GM18508 (cell line): ENCODE measurements at regions not wholly inside any gene's neighbourhood (a gene's known extent, or its start where the extent isn't known, plus 50 kb on each side); places are given as distances from the start of the nearest gene placed in this dataset.

Experiments
- ATAC-seq: cut with Tn5 transposase; IDR thresholded peaks from one replicate; pipeline ENCODE4 v1.9.1; 2021; ENCODE audit warnings: moderate number of reproducible peaks; ENCODE audit not compliant: insufficient read depth, unreplicated experiment

DNA sequence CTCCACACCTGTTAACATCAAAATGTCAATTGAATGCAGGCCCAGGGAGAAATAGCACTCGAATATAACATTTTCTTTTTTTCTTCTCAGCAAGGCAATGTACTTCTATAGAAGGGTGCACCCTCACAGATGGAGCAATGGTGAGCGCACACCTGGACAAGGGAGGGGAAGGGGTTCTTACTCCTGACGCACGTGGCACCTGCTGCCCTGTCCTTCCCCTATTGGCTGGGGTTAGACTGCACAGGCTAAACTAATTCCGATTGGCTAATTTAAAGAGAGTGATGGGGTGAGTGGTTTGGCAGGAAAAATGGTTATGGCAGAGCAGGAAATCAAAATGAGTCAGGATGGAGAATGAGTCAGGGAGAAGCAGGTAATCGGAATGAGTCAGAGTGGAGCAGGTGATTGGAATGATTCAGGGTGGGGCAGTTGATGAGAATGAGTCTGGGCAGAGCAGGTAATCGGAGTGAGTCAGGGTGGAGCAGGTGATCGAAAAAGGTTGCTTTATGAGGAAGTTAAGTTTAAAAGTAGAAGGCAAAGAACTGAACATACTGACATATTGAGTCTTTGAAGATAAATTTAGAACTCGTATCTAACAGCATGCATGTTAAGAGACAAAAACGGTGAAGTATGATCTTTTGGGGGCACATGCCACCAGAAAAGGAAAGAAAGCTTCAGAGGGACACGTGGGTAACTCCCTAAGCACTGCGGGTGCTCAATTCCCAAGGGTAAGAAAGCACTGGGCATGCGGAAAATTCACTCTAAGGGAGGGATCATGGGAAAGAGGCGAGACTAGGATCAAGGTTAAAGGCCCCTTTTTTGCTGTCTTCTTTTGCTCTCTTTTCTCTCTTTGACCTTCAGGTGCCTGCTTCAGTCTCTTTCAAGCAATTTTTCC is 72.9 kb upstream of the GALNT15 start:
- no peak for ATAC-seq

DNA sequence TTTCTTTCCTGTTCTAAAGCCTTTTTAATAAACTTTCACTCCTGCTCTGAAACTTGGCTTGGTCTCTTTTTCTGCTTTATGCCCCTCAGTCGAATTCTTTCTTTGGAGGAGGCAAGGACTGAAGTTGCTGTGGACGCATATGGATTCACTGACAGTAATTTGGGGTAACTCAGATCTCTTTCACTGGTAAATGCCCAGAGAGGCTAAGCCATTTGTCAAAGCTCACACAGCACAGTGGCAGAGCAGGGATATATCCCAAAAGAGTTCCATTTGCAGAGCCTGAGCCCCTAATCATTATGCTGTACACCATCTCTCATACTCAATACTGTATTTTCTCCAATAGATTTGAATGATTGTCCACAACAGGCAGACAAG is 72.3 kb upstream of the GALNT15 start:
- ATAC-seq = no peak

DNA sequence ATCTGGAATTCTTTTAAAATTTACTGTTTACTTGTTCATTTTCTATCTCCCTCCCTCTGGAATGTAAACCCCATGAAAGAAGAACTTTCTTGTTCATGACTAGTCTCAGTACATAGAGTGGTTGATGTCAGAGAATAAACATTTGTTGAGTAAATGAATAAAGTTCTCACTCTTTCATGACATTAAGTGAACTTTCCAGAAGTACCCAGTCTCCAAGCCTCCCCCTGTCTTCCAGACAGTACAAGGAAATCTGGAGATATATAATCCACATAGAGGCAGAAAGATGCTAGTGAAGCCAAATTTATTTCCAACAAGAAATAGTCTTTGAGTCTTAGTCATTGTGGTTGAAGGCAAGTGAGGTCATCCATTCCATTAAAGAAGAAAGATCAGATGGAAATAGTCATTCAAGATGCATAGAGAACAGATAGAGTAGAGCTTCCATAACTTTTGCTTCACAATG is 71.5 kb upstream of the GALNT15 start:
- ATAC-seq = no peak

DNA sequence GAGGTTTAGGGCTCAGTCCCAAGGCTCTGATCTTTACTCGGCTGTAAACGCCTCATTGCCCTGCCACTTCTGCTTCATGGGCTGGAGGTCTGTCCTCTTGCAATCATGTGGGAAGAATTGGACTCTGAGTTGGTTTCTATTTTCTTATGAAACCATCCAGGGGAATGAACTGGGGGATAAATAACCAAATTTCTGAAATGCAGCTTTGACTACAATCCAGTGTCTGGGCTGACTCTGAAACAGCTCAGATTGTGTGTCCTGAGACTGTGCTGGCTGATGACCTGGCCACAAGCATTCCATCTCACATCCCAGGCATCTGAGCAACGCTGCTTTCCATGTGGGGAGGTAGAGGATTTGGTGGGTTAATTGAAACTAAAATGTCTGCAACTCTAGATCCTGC is 71.0 kb upstream of the GALNT15 start:
- ATAC-seq = no peak

DNA sequence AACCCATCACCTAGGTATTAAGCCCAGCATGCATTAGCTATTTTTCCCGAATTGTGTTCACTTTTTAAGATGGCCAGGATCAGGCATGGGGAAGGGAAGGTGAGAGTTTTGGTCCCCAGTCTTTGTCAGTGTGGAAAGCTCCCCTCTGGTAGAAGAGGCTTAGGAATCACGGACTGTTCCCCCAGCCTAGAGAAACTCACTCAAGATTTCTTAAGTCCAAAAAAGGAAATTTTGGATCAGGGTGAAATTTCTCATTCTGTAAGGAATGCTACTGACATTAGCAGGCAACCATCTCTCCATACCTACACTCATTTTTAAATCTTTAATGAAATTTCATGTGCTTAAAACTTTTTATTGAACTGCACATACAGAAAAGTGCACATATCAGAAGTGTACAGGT is 70.3 kb upstream of the GALNT15 start:
- ATAC-seq = no peak

DNA sequence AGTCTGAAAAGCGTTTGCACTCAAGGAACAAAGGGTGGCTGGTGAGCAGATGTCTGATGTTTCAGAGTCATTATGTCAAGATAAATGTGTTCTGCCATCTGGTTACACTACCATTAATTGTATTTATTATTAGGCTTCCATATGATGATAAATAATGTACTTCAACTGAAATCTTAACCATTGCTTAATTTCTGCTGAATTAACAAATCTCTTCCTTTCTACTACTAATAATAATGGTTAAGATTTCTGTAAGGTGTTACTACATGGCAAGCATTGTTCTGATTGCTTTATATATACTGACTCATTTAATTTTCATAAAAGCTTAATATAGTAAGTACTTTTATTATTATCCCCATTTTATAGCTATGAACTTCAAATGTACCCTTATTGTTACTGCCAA is 68.4 kb upstream of the GALNT15 start:
- ATAC-seq = no peak

DNA sequence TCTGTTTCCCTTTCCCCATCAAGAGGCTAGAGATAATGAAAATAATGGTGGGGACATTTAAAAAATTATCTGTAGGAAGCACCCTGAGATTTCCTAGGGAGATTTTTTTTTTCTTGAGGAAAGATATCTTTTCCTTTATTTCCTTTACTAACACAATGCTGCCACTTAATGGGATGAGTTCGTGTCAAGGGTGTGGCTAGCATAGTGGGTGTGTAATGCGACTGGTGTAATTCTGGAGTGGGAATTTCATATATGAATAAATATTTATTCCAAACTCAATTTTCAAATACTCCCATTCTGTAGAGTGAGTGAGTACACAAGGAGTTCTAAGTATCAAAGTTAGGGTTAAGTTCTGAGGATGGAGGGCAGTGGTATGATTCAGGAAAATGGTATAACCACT is 66.1 kb upstream of the GALNT15 start:
- ATAC-seq = no peak

DNA sequence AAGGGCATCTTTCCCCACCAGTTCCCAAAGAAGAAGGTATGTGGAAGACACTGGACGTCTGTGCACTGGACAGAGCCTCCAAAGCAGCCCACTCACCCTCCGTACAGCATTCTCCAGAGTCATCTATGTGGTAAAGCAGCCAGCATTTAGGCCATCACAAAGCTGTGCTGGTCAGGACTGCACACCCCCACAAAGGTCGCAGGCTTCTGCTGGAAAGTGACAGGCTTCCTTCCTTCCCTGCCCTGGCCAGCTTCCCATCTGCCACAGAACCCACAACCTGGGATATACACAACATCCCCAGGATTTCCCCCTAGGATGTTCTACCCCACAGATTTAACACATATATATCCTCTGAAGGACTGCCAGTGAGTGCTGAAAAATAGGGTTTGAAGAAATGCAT is 64.6 kb upstream of the GALNT15 start:
- ATAC-seq = no peak

DNA sequence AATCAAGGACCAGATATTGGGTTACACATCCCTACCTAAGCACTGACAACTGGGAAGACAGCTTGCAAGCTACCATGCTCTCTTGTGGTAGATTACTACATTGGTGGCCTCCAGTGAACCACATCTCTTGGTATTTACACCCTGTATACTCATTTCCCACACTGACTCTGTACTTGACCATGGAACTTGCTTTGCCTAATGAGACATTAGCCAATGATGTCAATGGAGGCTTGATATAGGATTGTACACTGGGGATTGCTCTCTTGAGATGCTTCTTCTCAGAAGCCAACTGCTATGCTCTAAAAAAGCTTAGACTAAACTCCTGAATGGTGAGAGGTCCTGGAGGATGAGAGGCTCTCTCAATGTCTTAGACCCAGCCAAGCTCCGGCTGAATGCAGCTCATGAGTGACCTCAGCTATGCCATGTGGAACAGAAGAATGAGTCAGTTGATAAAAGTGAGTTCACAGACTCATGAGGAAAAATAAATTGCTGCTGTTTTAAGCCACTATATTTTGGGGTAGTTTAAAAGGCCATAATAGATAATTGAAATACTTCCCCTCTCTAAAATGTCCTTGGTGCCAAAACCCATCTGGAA is 61.5 kb upstream of the GALNT15 start:
- ATAC-seq = no peak

DNA sequence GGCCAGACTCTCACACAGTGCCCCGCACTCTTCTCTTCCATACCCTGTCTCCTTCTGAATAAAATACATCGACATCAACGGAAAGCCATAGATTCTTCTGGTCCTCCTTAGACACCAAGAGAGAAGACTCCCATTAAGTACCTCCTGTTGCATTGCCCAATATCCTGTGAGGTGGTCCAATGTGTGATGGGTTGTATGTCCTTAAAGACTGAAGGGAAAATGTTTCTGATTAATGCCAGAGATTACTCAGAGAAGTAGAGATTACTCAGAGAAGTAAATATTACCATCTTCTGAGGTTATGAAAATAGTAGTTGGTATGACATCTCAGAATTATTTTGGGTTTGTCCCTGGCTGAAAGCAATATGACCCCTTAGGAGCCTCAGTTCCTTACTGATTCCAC is 60.8 kb upstream of the GALNT15 start:
- no peak for ATAC-seq

DNA sequence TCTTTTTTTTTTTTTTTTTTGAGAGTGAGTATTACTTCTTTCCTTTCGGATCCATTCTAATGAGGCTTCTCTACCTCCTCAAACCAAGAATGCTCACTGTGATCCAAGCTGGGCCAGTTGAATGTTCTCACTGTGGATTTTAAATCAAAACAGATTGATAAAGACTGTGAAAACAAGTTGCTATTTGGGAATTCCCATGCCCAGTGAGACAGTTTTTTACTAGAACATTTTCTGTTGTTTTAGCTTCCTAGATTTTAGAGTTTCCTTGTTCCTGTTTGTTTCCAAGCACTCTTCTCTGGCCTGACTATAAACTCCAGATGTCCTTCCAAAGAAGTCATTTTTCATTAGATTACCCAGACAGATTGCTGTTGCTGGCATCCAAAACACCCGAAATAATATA is 60.1 kb upstream of the GALNT15 start:
- no peak for ATAC-seq

DNA sequence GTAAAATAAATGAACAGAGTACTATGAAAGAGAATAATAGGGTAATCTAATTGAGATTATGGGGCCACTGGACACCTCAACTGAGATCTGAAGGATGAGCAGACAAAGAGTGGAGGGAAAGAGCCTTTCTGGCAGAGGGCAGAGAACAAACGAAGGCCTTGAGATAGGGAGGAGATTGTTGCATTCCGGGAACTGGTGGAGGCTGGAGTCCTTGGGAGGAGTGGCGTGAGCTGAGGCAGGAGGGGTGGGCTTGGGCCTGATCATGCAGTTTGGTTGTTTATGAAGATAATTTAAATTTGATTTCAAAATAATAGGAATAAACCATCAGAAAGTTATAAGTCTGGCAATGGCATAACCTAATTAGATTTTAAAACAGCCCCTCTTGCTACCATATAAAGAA is 59.5 kb upstream of the GALNT15 start:
- ATAC-seq = no peak

DNA sequence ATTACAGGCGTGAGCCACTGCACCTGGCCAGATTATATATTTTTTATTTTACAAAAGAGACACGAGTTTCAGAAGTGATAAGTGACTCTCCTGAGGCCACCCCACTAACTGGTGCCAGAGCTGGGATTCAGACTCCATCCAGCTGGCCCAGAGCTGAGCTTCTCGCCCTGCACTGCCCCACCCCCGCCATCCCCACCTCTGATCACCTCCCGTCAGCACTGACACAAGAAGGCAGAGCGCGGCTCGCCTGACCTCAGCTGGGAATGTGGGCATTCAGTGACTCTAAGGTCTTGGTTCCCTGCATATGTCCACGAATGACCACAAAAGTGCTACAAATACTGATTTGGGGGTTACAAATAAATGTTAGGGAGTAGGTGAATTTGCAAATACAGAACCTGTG is 56.1 kb upstream of the GALNT15 start:
- ATAC-seq = no peak

DNA sequence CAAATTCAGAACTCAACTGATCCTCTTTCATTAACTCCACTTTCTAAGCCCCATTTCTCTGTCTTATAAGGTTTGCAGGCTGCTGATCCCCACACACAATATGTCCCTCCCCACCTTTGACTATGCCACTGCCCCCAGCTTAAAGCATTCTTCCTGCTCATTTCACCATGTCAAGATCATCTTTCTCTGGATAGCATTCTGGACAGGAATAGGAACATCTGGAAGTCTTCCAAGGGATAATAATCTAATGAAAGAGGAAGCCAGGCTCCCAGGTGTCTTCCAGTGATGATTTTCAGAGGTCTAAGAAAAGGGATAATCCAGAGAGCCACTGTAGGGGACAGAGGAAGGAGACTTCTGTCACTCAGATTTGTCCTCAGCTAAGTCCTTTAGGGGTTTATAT is 54.6 kb upstream of the GALNT15 start:
- no peak for ATAC-seq

DNA sequence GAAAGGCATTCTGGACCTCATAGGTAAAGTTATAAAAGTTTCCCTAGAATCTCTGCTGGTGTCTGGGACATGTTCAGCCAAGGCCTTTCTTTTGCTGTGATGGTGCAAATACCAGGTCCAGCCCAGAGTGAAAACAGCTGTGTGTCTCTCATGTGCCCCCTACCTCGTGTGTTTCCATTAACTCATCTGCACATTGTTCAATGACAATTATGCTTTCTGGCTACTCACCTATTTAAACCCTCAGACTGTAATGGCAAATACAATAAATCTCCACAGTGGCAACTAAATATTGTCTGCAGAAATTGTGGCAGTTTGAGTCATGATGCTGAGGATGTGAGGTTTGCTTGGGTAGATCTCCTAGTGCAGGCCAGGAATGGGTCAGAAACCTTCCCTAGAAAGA is 53.1 kb upstream of the GALNT15 start:
- no peak for ATAC-seq

DNA sequence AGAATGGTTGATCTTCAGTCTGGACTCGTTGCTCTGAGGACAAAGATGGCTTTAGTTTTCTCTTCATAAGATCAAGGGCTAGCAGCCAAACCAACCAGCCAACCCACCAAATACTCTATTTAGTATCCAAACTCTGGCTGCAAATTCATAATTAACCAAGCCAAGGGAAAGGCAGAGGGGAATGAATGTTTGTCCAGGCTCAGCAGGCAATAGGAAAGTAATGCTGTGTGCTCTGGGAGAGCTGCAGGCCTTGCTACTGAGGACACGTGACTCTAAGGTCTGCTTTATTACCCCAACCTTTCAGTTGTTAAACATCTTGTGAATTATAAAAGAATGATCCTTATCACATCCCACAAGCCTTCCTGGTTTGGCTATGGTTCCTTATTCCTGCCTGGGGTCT is 52.3 kb upstream of the GALNT15 start:
- ATAC-seq = no peak

DNA sequence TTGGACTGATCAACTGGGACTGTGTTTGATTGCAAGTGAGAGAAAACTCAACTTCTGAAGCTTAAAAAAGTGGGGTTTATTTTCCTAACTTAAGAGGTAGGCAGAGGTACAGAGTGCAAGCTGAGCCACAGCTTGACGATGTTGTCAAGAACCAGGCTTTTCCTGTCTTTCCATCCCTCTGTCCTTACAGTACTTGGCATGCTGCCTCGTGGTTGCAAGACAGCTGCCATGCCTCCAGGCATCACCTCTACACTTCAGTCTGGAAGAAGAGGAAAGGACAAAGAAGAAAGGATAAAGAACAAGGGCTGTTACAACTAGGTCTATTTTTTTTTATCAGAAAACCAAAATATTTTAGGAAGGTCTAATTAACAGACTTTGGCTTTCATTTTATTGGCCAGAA is 51.8 kb upstream of the GALNT15 start:
- no peak for ATAC-seq

DNA sequence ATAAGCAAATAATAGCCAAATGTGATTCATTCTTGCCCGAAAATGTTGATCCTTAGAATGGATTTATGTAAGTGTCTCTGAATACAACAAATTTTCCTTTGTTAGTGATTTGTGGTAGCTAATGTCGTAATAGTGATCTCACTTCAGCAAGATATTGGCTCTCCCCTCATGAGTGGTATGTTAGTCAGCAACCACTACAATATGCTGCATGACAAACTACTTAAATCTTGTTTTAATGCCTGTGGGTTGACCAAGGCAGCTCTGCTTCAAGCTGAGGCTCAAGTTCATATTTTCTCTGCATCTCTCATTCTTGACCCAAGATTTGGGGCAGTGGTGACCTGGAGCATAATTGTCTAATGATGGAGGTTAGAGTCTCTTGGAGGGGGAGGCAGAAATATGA is 49.8 kb upstream of the GALNT15 start:
- no peak for ATAC-seq
